ENCODE measurements at regions not wholly inside any gene's neighbourhood (a gene's known extent, or its start where the extent isn't known, plus 50 kb on each side); places are given as distances from the start of the nearest gene placed in this dataset.

- no peak for FAIRE-seq
- no peaks in the 10 kb centered on the region for H4K20me1 ChIP-seq (replicated peaks; ENCODE audit: control insufficient read depth, extremely low read depth, insufficient read depth, low read length)
- no TSS peak for BruUV-seq (replicated peaks)
- ChIA-PET POLR2A (no interaction called here), CTCF (no interaction called here)
- H2AFZ ChIP-seq (ENCODE audit: low read depth, low read length): no peak overlapping the region
- intact Hi-C loops (cut with micrococcal nuclease): no loop called here
- no peak overlapping the region for H3K4me2 ChIP-seq (ENCODE audit: insufficient read depth, low read length)
- H3K79me2 ChIP-seq (ENCODE audit: control insufficient read depth, insufficient read depth, low read length): no peaks in the 10 kb centered on the region
- DNase-seq (ENCODE audit: low read depth, low spot score): no peak
- no peak overlapping the region for H3K4me3 ChIP-seq (replicated peaks in 1 of 3; ENCODE audit: insufficient read depth in 1 of 3, low read depth in 1 of 3, low read length in 3 of 3)
- TF ChIP-seq GATA2 (IDR thresholded peaks at IDR 0.05; ENCODE audit: insufficient read depth, insufficient read length, low read depth, low read length): no peak
- TF ChIP-seq POLR2AphosphoS5 (IDR thresholded peaks at IDR 0.05; ENCODE audit: insufficient read depth, low read depth, low read length): no peak
- TF ChIP-seq MAX (IDR thresholded peaks at IDR 0.05; ENCODE audit: insufficient read depth, insufficient read length): no peak
- no peak for TF ChIP-seq JUN (IDR thresholded peaks at IDR 0.05; ENCODE audit: borderline replicate concordance, insufficient read depth, insufficient read length, low read depth)
- TF ChIP-seq, protein P1, sequence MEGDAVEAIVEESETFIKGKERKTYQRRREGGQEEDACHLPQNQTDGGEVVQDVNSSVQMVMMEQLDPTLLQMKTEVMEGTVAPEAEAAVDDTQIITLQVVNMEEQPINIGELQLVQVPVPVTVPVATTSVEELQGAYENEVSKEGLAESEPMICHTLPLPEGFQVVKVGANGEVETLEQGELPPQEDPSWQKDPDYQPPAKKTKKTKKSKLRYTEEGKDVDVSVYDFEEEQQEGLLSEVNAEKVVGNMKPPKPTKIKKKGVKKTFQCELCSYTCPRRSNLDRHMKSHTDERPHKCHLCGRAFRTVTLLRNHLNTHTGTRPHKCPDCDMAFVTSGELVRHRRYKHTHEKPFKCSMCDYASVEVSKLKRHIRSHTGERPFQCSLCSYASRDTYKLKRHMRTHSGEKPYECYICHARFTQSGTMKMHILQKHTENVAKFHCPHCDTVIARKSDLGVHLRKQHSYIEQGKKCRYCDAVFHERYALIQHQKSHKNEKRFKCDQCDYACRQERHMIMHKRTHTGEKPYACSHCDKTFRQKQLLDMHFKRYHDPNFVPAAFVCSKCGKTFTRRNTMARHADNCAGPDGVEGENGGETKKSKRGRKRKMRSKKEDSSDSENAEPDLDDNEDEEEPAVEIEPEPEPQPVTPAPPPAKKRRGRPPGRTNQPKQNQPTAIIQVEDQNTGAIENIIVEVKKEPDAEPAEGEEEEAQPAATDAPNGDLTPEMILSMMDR (IDR thresholded peaks at IDR 0.05; ENCODE audit: extremely low read depth in 1 of 2, insufficient read depth in 1 of 2, low read depth in 1 of 2, low read length in 2 of 2): no peak
- no peak for TF ChIP-seq EZH2 (IDR thresholded peaks at IDR 0.05; ENCODE audit: borderline replicate concordance, low read depth, low read length, severe bottlenecking)
- no peak for TF ChIP-seq MYC (IDR thresholded peaks at IDR 0.05; ENCODE audit: low read depth, low read length)
- TF ChIP-seq FOS (IDR thresholded peaks at IDR 0.05; ENCODE audit: borderline replicate concordance, insufficient read depth, low read length): no peak
- no peak for TF ChIP-seq POLR2A (IDR thresholded peaks at IDR 0.05; ENCODE audit: low read depth, low read length)
- H3K9ac ChIP-seq (replicated peaks; ENCODE audit: extremely low read depth, insufficient read depth, low read length): no peak overlapping the region
- no peaks in the 10 kb centered on the region for H3K4me1 ChIP-seq (ENCODE audit: control insufficient read depth, extremely low read depth, insufficient read depth, low read length)
- H3K9me1 ChIP-seq (replicated peaks; ENCODE audit: control insufficient read depth, extremely low read depth, insufficient read depth, low read length): no peaks in the 10 kb centered on the region
- no peak overlapping the region for H3K27ac ChIP-seq (ENCODE audit: insufficient read depth, low read depth, low read length)
- H3K9me3 ChIP-seq (replicated peaks; ENCODE audit: control insufficient read depth, insufficient read depth, low read length): no peaks in the 10 kb centered on the region
- H3K36me3 ChIP-seq (ENCODE audit: control insufficient read depth in 2 of 2, extremely low read depth in 1 of 2, insufficient read depth in 2 of 2, low read length in 2 of 2): no peaks in the 10 kb centered on the region
- dilution Hi-C loops (cut with MboI; ENCODE audit: extremely low pct_ligation_motif_present, low sequenced_read_pairs): no loop called here
- no peaks in the 10 kb centered on the region for H3K27me3 ChIP-seq (ENCODE audit: control insufficient read depth in 2 of 2, insufficient read depth in 2 of 2, low read length in 2 of 2)
Measured at GRCh38 chr13:107095876-107096275, 527.9 kb upstream of the ARGLU1 start.
